GM12872 (cell line): ENCODE measurements at regions not wholly inside any gene's neighbourhood (a gene's known extent, or its start where the extent isn't known, plus 50 kb on each side); places are given as distances from the start of the nearest gene placed in this dataset.

Source experiments
- TF ChIP-seq, protein P1 (sequence below): IDR thresholded peaks from 3 replicates; pipeline ENCODE4 v1.5.1; 2011; ENCODE audit warnings: low read depth, mild to moderate bottlenecking, low read length, moderate library complexity; ENCODE audit not compliant: insufficient read depth

DNA sequence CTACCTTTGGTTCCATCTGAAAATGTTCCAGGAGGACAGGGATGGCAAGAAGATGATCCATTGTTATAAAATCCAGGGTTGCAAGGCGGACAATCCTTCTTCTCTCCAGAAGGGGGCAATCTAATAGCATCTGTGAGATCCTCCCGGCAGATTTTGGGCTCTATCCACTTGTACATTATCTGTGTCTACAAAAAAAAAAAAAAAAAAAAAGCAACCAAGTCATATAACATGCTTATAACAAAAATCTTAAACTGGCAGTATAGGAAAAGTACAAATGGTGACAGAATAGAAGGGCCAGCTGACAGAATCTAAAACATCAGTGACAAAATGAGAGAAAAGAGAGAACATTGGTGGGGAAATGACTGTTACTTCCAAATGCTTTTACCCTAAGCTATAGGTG is 132.7 kb downstream of the ELAPOR2 start:
- TF ChIP-seq, protein P1, sequence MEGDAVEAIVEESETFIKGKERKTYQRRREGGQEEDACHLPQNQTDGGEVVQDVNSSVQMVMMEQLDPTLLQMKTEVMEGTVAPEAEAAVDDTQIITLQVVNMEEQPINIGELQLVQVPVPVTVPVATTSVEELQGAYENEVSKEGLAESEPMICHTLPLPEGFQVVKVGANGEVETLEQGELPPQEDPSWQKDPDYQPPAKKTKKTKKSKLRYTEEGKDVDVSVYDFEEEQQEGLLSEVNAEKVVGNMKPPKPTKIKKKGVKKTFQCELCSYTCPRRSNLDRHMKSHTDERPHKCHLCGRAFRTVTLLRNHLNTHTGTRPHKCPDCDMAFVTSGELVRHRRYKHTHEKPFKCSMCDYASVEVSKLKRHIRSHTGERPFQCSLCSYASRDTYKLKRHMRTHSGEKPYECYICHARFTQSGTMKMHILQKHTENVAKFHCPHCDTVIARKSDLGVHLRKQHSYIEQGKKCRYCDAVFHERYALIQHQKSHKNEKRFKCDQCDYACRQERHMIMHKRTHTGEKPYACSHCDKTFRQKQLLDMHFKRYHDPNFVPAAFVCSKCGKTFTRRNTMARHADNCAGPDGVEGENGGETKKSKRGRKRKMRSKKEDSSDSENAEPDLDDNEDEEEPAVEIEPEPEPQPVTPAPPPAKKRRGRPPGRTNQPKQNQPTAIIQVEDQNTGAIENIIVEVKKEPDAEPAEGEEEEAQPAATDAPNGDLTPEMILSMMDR, result peak; percentile 73

DNA sequence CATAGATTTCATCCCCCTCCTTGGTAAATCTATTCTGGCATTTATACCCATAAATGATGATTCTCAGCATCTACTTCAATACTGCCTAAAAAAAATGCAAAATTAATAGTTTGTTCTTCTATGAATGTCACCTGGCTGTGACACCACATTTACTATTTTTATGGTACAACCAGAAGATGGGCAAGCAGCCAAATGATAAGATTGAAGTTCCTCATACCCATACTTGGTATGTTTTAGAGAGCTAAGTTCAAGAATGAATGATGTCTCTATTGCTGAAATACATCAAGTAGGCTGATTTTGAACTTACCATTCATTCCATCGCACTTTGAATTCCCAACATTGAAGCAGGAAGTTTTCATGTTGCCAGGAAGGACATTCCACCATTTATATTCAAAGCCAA is 134.2 kb downstream of the ELAPOR2 start:
- TF ChIP-seq, protein P1, result no peak

GRCh38 chr7:86923527-86923926 is 135.9 kb downstream of the ELAPOR2 start:
- TF ChIP-seq, protein P1, result no peak

DNA sequence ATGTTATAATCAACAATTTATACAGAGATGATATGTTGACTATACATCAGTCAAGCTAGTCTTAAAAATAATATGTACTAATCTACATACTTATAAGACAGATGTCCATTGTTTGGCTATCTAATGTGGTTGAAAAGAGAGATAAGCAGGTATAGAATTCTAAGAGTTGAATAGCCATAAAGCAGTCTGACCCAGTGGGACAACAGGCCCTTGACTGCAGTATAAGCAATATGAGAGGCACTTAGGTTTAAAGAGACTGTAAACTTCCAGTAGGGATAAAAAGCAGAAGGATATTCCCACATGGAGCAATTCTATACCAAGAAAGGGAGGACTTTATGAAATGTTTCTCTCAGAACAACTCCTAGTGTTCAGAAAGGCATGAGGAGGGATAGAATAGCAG is 139.3 kb downstream of the ELAPOR2 start:
- TF ChIP-seq, protein P1, result no peak

- TF ChIP-seq, protein P1, result no peak
These were observed 141.2 kb downstream of the ELAPOR2 start for GRCh38 chr7:86918245-86918644.

DNA sequence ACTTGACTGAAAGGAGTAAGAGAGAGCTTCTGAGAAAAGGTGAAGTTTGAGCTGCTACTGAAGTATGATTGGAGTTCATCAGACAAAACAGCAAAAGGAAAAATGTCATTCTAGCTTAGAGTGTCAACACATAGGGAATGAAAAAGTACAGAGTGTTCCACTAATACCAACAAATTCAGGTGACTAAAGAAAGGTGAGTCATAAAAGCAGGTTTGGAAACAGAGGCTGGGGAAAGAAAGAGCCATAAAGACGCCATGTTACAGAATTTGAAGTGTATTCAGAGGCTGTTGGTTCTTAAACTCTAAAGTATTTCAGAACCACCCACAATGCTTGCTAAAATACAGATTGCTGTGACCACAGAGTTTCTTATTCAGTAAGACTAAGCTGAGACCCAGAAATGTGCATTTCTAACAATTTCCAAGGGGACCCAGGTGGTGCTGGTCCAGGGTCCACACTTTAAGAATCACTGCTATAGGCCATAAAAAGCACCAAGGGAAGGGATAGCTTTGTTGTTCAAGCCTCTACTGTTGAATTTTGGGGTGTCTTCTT is 143.1 kb downstream of the ELAPOR2 start:
- TF ChIP-seq, protein P1, result no peak

GRCh38 chr7:86914551-86914950 is 144.9 kb downstream of the ELAPOR2 start:
- TF ChIP-seq, protein P1, result peak; percentile 41; the same call in 2 of the 3 replicates
